ENCODE measurements at regions not wholly inside any gene's neighbourhood (a gene's known extent, or its start where the extent isn't known, plus 50 kb on each side); places are given as distances from the start of the nearest gene placed in this dataset.
"Not testable (repeated sequence)": the region's sequence is repeated elsewhere in the genome, so short reads cannot be mapped to it uniquely, and the experiment has no call there.

DNA sequence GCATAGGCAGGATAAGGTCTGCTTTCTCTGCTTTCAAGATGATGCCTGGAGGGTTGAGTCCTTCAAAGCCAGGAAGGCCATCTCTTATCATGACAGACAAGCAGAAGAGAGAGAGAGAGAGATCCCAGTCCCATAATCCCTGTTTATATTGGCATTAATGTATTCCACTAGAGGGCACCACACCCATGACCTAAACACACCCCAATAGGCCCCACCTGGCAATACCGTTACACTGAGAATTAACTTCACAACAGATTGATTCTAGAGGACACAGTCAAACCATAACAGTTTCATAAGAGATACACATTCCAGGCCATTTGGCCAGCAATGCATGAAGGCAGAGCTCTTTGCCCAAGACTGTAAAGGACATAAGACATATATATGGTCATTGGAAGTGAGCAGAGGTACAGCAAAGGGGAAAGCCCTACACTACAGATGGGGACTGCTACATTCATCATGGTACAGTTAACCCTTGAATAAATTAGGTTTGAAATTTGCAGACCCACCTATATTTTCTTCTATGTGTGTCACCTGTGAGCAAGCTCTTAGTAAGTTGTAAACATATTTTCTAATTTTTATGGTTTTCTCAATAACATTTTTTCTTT lies 1516.1 kb downstream of the RPIA start:
- CTCF ChIA-PET = no interaction called here
- TF ChIP-seq, protein P1, sequence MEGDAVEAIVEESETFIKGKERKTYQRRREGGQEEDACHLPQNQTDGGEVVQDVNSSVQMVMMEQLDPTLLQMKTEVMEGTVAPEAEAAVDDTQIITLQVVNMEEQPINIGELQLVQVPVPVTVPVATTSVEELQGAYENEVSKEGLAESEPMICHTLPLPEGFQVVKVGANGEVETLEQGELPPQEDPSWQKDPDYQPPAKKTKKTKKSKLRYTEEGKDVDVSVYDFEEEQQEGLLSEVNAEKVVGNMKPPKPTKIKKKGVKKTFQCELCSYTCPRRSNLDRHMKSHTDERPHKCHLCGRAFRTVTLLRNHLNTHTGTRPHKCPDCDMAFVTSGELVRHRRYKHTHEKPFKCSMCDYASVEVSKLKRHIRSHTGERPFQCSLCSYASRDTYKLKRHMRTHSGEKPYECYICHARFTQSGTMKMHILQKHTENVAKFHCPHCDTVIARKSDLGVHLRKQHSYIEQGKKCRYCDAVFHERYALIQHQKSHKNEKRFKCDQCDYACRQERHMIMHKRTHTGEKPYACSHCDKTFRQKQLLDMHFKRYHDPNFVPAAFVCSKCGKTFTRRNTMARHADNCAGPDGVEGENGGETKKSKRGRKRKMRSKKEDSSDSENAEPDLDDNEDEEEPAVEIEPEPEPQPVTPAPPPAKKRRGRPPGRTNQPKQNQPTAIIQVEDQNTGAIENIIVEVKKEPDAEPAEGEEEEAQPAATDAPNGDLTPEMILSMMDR (IDR thresholded peaks at IDR 0.05; ENCODE audit: low read depth, low read length) = no peak

DNA sequence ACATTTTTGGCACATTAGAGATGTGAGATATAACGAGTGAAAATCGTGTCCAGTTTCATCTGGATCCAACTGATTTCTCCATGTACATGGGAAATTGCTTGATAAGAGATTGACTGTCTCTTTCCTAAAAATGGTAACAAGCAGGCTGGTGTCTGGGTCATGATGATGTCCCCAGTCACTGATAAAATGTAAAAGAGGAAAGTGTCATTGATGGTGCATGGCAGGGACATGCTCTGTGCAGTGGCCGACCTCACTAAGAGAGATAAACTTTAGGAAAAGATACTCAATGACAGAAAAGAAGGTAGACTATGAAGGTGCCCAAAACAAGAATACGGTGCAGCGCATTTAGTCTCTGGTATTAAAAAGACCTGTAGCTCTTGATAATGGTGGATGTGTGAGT lies 1517.5 kb downstream of the RPIA start:
- H3K4me3 ChIP-seq (ENCODE audit: low read depth, low read length) = no peak overlapping the region
- H3K9me3 ChIP-seq (ENCODE audit: control insufficient read depth, insufficient read depth, low read length) = peaks cover 5% of the 10 kb centered on the region; the same call in 1 of the 2 replicates
- DNase-seq (ENCODE audit: low read depth, low spot score) = no peak
- H3K27me3 ChIP-seq (ENCODE audit: control insufficient read depth, insufficient read depth, low read length) = no peaks in the 10 kb centered on the region
- CTCF ChIA-PET = no interaction called here
- TF ChIP-seq, protein P1 (IDR thresholded peaks at IDR 0.05; ENCODE audit: low read depth, low read length) = no peak
- POLR2A ChIA-PET = no interaction called here
- no peak overlapping the region for H3K27ac ChIP-seq (ENCODE audit: low read depth, low read length)

More for the DNA sequence above, 1516.1 kb downstream of the RPIA start:
- Histone ChIP-seq H3K27me3 (ENCODE audit: control insufficient read depth, insufficient read depth, low read length) (no peaks in the 10 kb centered on the region), H3K9me3 (ENCODE audit: control insufficient read depth, insufficient read depth, low read length) (peaks cover 5% of the 10 kb centered on the region; the same call in 1 of the 2 replicates), H3K27ac (ENCODE audit: low read depth, low read length) (no peak overlapping the region), H3K4me3 (ENCODE audit: low read depth, low read length) (no peak overlapping the region)
- POLR2A ChIA-PET = no interaction called here
- DNase-seq (ENCODE audit: low read depth, low spot score) = no peak

DNA sequence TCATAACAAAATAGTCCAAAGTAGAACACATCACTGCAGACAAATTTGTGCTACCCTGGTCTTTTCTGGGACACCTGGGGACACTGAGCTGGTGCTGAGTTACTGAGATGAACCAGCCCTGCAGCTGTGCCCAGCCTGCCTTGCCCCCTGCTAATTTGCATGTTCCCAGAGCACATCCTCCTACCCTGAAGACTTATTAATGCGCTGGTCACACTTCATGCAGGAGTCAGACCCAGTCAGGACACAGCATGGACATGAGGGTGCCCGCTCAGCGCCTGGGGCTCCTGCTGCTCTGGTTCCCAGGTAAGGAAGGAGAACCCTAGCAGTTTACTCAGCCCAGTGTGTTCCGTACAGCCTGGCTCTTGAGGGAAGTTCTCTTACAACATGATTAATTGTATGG lies 1518.3 kb downstream of the RPIA start:
- DNase-seq (ENCODE audit: low read depth, low spot score) = no peak
- Histone ChIP-seq H3K4me3 (ENCODE audit: low read depth, low read length) (no peak overlapping the region), H3K27me3 (ENCODE audit: control insufficient read depth, insufficient read depth, low read length) (no peaks in the 10 kb centered on the region), H3K27ac (ENCODE audit: low read depth, low read length) (no peak overlapping the region), H3K9me3 (ENCODE audit: control insufficient read depth, insufficient read depth, low read length) (peaks cover 5% of the 10 kb centered on the region; the same call in 1 of the 2 replicates)
- TF ChIP-seq, protein P1 (IDR thresholded peaks at IDR 0.05; ENCODE audit: low read depth, low read length) = no peak
- CTCF ChIA-PET = no interaction called here
- POLR2A ChIA-PET = no interaction called here

DNA sequence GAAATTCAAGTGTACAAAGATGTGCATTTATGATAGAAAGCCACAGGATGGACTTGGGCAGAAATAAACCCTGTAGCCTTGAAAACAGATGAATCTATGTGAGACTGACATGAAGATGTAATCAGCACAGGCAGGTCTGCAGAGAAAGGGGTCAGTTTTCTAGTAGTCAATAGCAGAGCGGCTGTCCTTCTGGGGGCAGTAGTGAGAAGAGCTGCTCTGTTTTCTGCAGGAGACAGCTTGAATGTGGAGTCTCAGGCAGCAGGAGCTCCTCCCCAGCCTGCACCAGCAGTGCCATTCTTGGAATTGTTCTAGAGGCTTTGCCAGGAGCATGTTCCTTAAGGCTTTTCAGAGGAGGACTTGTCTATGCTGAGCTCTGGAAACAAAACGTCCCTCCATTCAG lies 1524.4 kb downstream of the RPIA start:
- POLR2A ChIA-PET; H3K9me3 ChIP-seq (ENCODE audit: control insufficient read depth, insufficient read depth, low read length); H3K27me3 ChIP-seq (ENCODE audit: control insufficient read depth, insufficient read depth, low read length); H3K27ac ChIP-seq (ENCODE audit: low read depth, low read length); DNase-seq (ENCODE audit: low read depth, low spot score); H3K4me3 ChIP-seq (ENCODE audit: low read depth, low read length); CTCF ChIA-PET: not testable (repeated sequence)

DNA sequence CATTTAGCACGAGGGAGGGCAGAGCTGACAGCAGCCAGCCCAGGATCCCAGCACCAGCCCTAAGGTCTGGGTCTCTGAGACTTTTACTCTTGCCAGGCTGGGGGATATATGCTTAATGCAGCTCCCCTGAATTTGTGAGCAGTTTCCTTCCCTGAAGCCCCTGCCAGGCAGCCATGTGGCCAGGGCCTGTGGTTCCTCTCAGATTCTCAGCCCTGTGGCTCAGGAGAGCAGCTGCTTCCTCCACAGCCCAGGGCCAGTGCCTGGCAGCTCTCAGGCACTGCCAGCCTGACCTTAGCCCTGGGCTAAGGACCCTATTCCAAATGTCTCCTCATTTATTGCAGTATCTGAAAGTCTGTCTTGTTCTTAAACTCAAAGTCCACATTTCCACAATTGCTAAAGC lies 1525.3 kb downstream of the RPIA start:
- H3K4me3 ChIP-seq (ENCODE audit: low read depth, low read length); H3K27ac ChIP-seq (ENCODE audit: low read depth, low read length); CTCF ChIA-PET; DNase-seq (ENCODE audit: low read depth, low spot score); H3K9me3 ChIP-seq (ENCODE audit: control insufficient read depth, insufficient read depth, low read length); H3K27me3 ChIP-seq (ENCODE audit: control insufficient read depth, insufficient read depth, low read length); POLR2A ChIA-PET: not testable (repeated sequence)

DNA sequence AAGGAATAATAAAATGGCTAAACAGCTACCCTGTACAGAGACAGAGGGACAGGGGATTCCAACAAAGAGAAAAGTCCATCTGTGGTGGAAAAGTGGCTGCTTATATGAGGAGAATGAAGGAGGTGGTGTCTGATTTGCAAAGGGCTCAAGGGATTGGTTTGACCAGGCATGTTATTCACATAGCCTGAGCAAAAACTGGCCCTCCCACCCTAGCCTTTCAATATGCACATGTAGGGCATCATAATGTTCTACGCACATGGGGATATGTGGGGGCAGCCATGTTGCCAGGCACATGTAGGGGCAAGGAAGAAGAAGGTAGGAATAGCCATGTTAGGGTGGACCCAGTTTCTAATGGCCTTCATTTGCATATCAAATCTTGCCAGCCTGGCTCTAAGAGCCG lies 1527.1 kb downstream of the RPIA start:
- H3K9me3 ChIP-seq (ENCODE audit: control insufficient read depth, insufficient read depth, low read length); H3K4me3 ChIP-seq (ENCODE audit: low read depth, low read length); H3K27me3 ChIP-seq (ENCODE audit: control insufficient read depth, insufficient read depth, low read length); DNase-seq (ENCODE audit: low read depth, low spot score); POLR2A ChIA-PET; H3K27ac ChIP-seq (ENCODE audit: low read depth, low read length); CTCF ChIA-PET: not testable (repeated sequence)

DNA sequence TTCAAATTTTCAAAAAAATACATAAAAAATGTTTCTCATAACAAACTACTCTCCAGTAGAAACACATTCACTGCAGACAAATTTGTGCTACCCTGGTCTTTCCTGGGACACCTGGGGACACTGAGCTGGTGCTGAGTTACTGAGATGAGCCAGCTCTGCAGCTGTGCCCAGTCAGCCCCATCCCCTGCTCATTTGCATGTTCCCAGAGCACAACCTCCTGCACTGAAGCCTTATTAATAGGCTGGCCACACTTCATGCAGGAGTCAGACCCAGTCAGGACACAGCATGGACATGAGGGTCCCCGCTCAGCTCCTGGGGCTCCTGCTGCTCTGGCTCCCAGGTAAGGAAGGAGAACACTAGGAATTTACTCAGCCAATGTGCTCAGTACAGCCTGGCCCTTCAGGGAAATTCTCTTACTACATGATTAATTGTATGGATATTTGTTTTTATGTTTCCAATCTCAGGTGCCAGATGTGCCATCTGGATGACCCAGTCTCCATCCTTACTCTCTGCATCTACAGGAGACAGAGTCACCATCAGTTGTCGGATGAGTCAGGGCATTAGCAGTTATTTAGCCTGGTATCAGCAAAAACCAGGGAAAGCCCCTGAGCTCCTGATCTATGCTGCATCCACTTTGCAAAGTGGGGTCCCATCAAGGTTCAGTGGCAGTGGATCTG lies 1529.3 kb downstream of the RPIA start:
- POLR2A ChIA-PET; H3K27ac ChIP-seq (ENCODE audit: low read depth, low read length); H3K4me3 ChIP-seq (ENCODE audit: low read depth, low read length); DNase-seq (ENCODE audit: low read depth, low spot score); CTCF ChIA-PET; H3K27me3 ChIP-seq (ENCODE audit: control insufficient read depth, insufficient read depth, low read length); H3K9me3 ChIP-seq (ENCODE audit: control insufficient read depth, insufficient read depth, low read length): not testable (repeated sequence)
